CD14-positive monocyte (primary cell): ENCODE measurements at regions not wholly inside any gene's neighbourhood (a gene's known extent, or its start where the extent isn't known, plus 50 kb on each side); places are given as distances from the start of the nearest gene placed in this dataset.
"Not testable (repeated sequence)": the region's sequence is repeated elsewhere in the genome, so short reads cannot be mapped to it uniquely, and the experiment has no call there.

Source experiments
- DNase-seq, 3 donors: peaks; one replicate each; pipeline ENCODE4 v3.0.0-alpha.2; 2011 to 2022
- H2AFZ ChIP-seq: 2 replicates; pipeline ENCODE4 v1.6.0; 2012; ENCODE audit warnings: mild to moderate bottlenecking, low read depth, low read length, inconsistent platforms; ENCODE audit not compliant: insufficient read depth, poor library complexity, severe bottlenecking
- H3K27ac ChIP-seq, 2 donors: 1 replicate in 1 of 2; 2 replicates in 1 of 2; pipeline ENCODE4 v1.5.1; 2012 to 2013; ENCODE audit warnings: low read length in 2 of 2, control low read depth in 1 of 2, inconsistent platforms in 1 of 2, low read depth in 1 of 2, mild to moderate bottlenecking in 1 of 2
- H3K27me3 ChIP-seq, 2 donors: one replicate each; pipeline versions ENCODE4 v1.6.0 to v1.6.1; 2011 to 2013; ENCODE audit warnings: low read length in 2 of 2; ENCODE audit not compliant: control insufficient read depth in 2 of 2, insufficient read depth in 2 of 2
- H3K36me3 ChIP-seq, 2 donors: replicated peaks in 1 of 2; 1 replicate in 1 of 2; 2 replicates in 1 of 2; pipeline versions ENCODE4 v1.5.1 to v1.6.1; 2012 to 2013; ENCODE audit warnings: low read length in 2 of 2, control low read depth in 1 of 2, inconsistent platforms in 1 of 2, mild to moderate bottlenecking in 1 of 2; ENCODE audit not compliant: insufficient read depth in 2 of 2, control insufficient read depth in 1 of 2
- H3K4me1 ChIP-seq, 2 donors: 1 replicate in 1 of 2; 2 replicates in 1 of 2; pipeline versions ENCODE4 v1.5.1 to v1.6.1; 2012 to 2013; ENCODE audit warnings: low read length in 2 of 2, control low read depth in 1 of 2, inconsistent platforms in 1 of 2, mild to moderate bottlenecking in 1 of 2, moderate library complexity in 1 of 2; ENCODE audit not compliant: insufficient read depth in 2 of 2, control insufficient read depth in 1 of 2
- H3K4me2 ChIP-seq: replicated peaks from 2 replicates; pipeline ENCODE3; 2012; ENCODE audit warnings: low read length, moderate library complexity, mild to moderate bottlenecking; ENCODE audit not compliant: poor library complexity, severe bottlenecking; ENCODE audit errors: extremely low read depth
- H3K4me3 ChIP-seq, 3 experiments: fragments of 200-600 bp in 1 of 3; sonication (generic) in 1 of 3; replicated peaks in 1 of 3; 1 replicate in 2 of 3; 2 replicates in 1 of 3; pipeline ENCODE4 v1.5.1; 2011 to 2013; ENCODE audit warnings: low read length in 3 of 3, mild to moderate bottlenecking in 3 of 3, control low read depth in 2 of 3, low read depth in 2 of 3, inconsistent platforms in 1 of 3, moderate library complexity in 1 of 3
- H3K79me2 ChIP-seq: 2 replicates; pipeline ENCODE4 v1.6.0; 2012; ENCODE audit warnings: mild to moderate bottlenecking, control low read depth, inconsistent platforms, low read length, moderate library complexity; ENCODE audit not compliant: insufficient read depth
- H3K9ac ChIP-seq: 2 replicates; pipeline ENCODE4 v1.6.0; 2017; ENCODE audit warnings: low read length, mild to moderate bottlenecking; ENCODE audit not compliant: insufficient read depth, poor library complexity, severe bottlenecking
- H3K9me3 ChIP-seq, 2 donors: replicated peaks in 1 of 2; 1 replicate in 1 of 2; 2 replicates in 1 of 2; pipeline versions ENCODE4 v1.5.1 to v1.6.1; 2012 to 2013; ENCODE audit warnings: low read length in 2 of 2, control low read depth in 1 of 2; ENCODE audit not compliant: control insufficient read depth in 1 of 2, insufficient read depth in 1 of 2
- H4K20me1 ChIP-seq: 2 replicates; pipeline ENCODE4 v1.6.0; 2012; ENCODE audit warnings: mild to moderate bottlenecking, low read length, control low read depth, moderate library complexity; ENCODE audit not compliant: insufficient read depth
- H3K27ac Mint-ChIP-seq, 7 donors: one replicate each; pipeline ENCODE4 v1.8.0; 2020; ENCODE audit warnings: mild to moderate bottlenecking in 7 of 7, mixed read lengths in 7 of 7, moderate library complexity in 6 of 7, inconsistent platforms in 2 of 7
- H3K27me3 Mint-ChIP-seq, 3 donors: one replicate each; pipeline ENCODE4 v1.8.0; 2021 to 2022; ENCODE audit warnings: low read depth in 3 of 3, mild to moderate bottlenecking in 3 of 3, mixed read lengths in 3 of 3, moderate library complexity in 3 of 3, inconsistent platforms in 1 of 3
- H3K36me3 Mint-ChIP-seq, 2 donors: one replicate each; pipeline ENCODE4 v1.8.0; 2020; ENCODE audit warnings: mixed read lengths in 2 of 2, inconsistent platforms in 1 of 2, mild to moderate bottlenecking in 1 of 2
- H3K4me1 Mint-ChIP-seq: one replicate; pipeline ENCODE4 v1.8.0; 2020; ENCODE audit warnings: mild to moderate bottlenecking, mixed read lengths
- H3K4me3 Mint-ChIP-seq, 2 donors: one replicate each; pipeline ENCODE4 v1.8.0; 2020; ENCODE audit warnings: mild to moderate bottlenecking in 2 of 2, mixed read lengths in 2 of 2, moderate library complexity in 1 of 2
- H3K9me3 Mint-ChIP-seq, 7 donors: one replicate each; pipeline ENCODE4 v1.8.0; 2020 to 2022; ENCODE audit warnings: mixed read lengths in 7 of 7, mild to moderate bottlenecking in 6 of 7, moderate library complexity in 6 of 7, inconsistent platforms in 2 of 7
- CTCF ChIP-seq: fragments of 200-600 bp; IDR thresholded peaks from one replicate; pipeline ENCODE4 v1.8.0; 2022; ENCODE audit warnings: antibody characterized with exemption, mild to moderate bottlenecking
- WGBS: methylation state at CpG from one replicate; pipeline ENCODE4 v1.1.5; 2013; ENCODE audit warnings: missing lambda C conversion rate; ENCODE audit not compliant: insufficient coverage; 5-methylcytosine and 5-hydroxymethylcytosine counted together
- intact Hi-C, 2 donors: fragments of 100-400 bp; cut with micrococcal nuclease; formaldehyde crosslinking; loops; one replicate each; pipeline versions ENCODE4 v1.15.0 to v1.15.1; 2023

- H3K27ac Mint-ChIP-seq, result no peak overlapping the region
- H3K79me2 ChIP-seq, result no peaks in the 10 kb centered on the region
- H3K4me1 Mint-ChIP-seq, result peaks cover 3% of the 10 kb centered on the region
- H3K36me3 Mint-ChIP-seq, result peaks cover 3 to 5% of the 10 kb centered on the region in 2 donors
- peaks cover 5 to 21% (median 8%) of the 10 kb centered on the region in 7 donors for H3K9me3 Mint-ChIP-seq
- TF ChIP-seq CTCF, result no peak
- H3K9ac ChIP-seq, result no peak overlapping the region
- peaks cover 0 to under 1% of the 10 kb centered on the region in 2 donors for H3K36me3 ChIP-seq
- peaks cover 0 to 7% of the 10 kb centered on the region in 2 donors for H3K9me3 ChIP-seq
- no peaks in the 10 kb centered on the region for H3K4me1 ChIP-seq
- no peak overlapping the region for H3K27ac ChIP-seq
- H3K4me3 Mint-ChIP-seq, result no peak overlapping the region
- peaks cover 0 to 2% (median 0%) of the 10 kb centered on the region in 3 donors for H3K27me3 Mint-ChIP-seq
- H4K20me1 ChIP-seq, result no peaks in the 10 kb centered on the region
- no peak overlapping the region for H2AFZ ChIP-seq
- intact Hi-C loops, result no loop called here
- H3K4me2 ChIP-seq, result no peak overlapping the region
- H3K4me3 ChIP-seq, result no peak overlapping the region
- WGBS, result 83% methylated on average over 1 of the region's 5 CpGs
- H3K27me3 ChIP-seq, result no peaks in the 10 kb centered on the region
- no peak for DNase-seq
Measured at GRCh38 chr9:85858056-85858750, 82.7 kb upstream of the NAA35 start.

- Histone ChIP-seq H3K36me3 (no peaks in the 10 kb centered on the region), H4K20me1 (no peaks in the 10 kb centered on the region), H3K4me2 (no peak overlapping the region), H3K27ac (no peak overlapping the region), H3K9ac (no peak overlapping the region), H2AFZ (no peak overlapping the region), H3K4me1 (no peaks in the 10 kb centered on the region), H3K79me2 (no peaks in the 10 kb centered on the region), H3K27me3 (no peaks in the 10 kb centered on the region), H3K4me3 (no peak overlapping the region), H3K9me3 (peaks cover 0 to under 1% of the 10 kb centered on the region in 2 donors)
- Mint-ChIP-seq H3K36me3 (peaks cover 0 to 2% of the 10 kb centered on the region in 2 donors), H3K9me3 (peaks cover 0 to 12% (median 4%) of the 10 kb centered on the region in 7 donors), H3K4me1 (peaks cover 3% of the 10 kb centered on the region), H3K27ac (no peak overlapping the region), H3K4me3 (no peak overlapping the region), H3K27me3 (peaks cover 0 to 2% (median 0%) of the 10 kb centered on the region in 3 donors)
- TF ChIP-seq CTCF, result no peak
- intact Hi-C loops, result no loop called here
- no peak for DNase-seq
- WGBS, result no CpG with 5 or more reads among the region's 1 CpG
Measured at GRCh38 chr9:85859765-85860164, 81.2 kb upstream of the NAA35 start.

- H3K4me1 Mint-ChIP-seq, H3K27me3 Mint-ChIP-seq, H3K36me3 Mint-ChIP-seq, H3K9me3 ChIP-seq, H3K36me3 ChIP-seq, H3K27me3 ChIP-seq, H3K27ac ChIP-seq, DNase-seq, H3K4me2 ChIP-seq, H4K20me1 ChIP-seq, H3K4me3 Mint-ChIP-seq, H3K27ac Mint-ChIP-seq, H3K9me3 Mint-ChIP-seq, H3K79me2 ChIP-seq, H3K9ac ChIP-seq, H3K4me3 ChIP-seq, H3K4me1 ChIP-seq, H2AFZ ChIP-seq, intact Hi-C loops: not testable (repeated sequence)
- WGBS, result no CpG with 5 or more reads among the region's 5 CpGs
Measured at GRCh38 chr9:85861882-85862281, 79.1 kb upstream of the NAA35 start.
